Cardiac fibroblast (primary cell): ENCODE measurements at regions not wholly inside any gene's neighbourhood (a gene's known extent, or its start where the extent isn't known, plus 50 kb on each side); places are given as distances from the start of the nearest gene placed in this dataset.
"Not testable (repeated sequence)": the region's sequence is repeated elsewhere in the genome, so short reads cannot be mapped to it uniquely, and the experiment has no call there.

ENCODE experiments used
- DNase-seq, 2 donors: peaks; one replicate each; pipeline versions ENCODE4 v3.0.0 to v3.0.0-alpha.2; 2010; ENCODE audit warnings: low read depth in 2 of 2
- H3K4me3 ChIP-seq, 2 donors: replicated peaks in 1 of 2; 1 replicate in 1 of 2; 2 replicates in 1 of 2; pipeline ENCODE4 v1.5.1; 2011; ENCODE audit warnings: low read depth in 2 of 2, low read length in 2 of 2, mild to moderate bottlenecking in 2 of 2, moderate library complexity in 1 of 2
- CTCF ChIP-seq: IDR thresholded peaks from one replicate; pipeline ENCODE4 v1.5.1; 2011; ENCODE audit warnings: low read depth, mild to moderate bottlenecking, low read length, inconsistent platforms

- no peak overlapping the region for H3K4me3 ChIP-seq
- no peak for DNase-seq
- no peak for TF ChIP-seq CTCF
Observed at GRCh38 chr6:122265755-122266154, 133.7 kb upstream of the HSF2 start.

GRCh38 chr6:122268394-122268793 is 131.1 kb upstream of the HSF2 start:
- no peak for TF ChIP-seq CTCF
- H3K4me3 ChIP-seq, result no peak overlapping the region
- DNase-seq, result no peak

- no peak overlapping the region for H3K4me3 ChIP-seq
- DNase-seq, result no peak
- TF ChIP-seq CTCF, result no peak
Observed at GRCh38 chr6:122276637-122277036, 122.8 kb upstream of the HSF2 start.

GRCh38 chr6:122280105-122281021 is 119.1 kb upstream of the HSF2 start:
- DNase-seq, H3K4me3 ChIP-seq: not testable (repeated sequence)

- TF ChIP-seq CTCF, result no peak
- no peak for DNase-seq
- no peak overlapping the region for H3K4me3 ChIP-seq
Observed at GRCh38 chr6:122283884-122284283, 115.6 kb upstream of the HSF2 start.

- no peak for DNase-seq
- TF ChIP-seq CTCF, result no peak
- no peak overlapping the region for H3K4me3 ChIP-seq
Observed at GRCh38 chr6:122284848-122285247, 114.6 kb upstream of the HSF2 start.

- no peak overlapping the region for H3K4me3 ChIP-seq
- no peak for TF ChIP-seq CTCF
- no peak for DNase-seq
Observed at GRCh38 chr6:122285292-122285913, 114.0 kb upstream of the HSF2 start.
